Fibroblast of pulmonary artery (primary cell): ENCODE measurements at regions not wholly inside any gene's neighbourhood (a gene's known extent, or its start where the extent isn't known, plus 50 kb on each side); places are given as distances from the start of the nearest gene placed in this dataset.

Source experiments
- DNase-seq: peaks from one replicate; pipeline ENCODE4 v3.0.0-alpha.2; 2010; ENCODE audit warnings: low read depth
- H3K4me3 ChIP-seq: replicated peaks from 2 replicates; pipeline ENCODE4 v1.5.1; 2011; ENCODE audit warnings: low read depth, mild to moderate bottlenecking, control low read depth, low read length, moderate library complexity
- CTCF ChIP-seq: IDR thresholded peaks from 2 replicates; pipeline ENCODE4 v1.5.1; 2011; ENCODE audit warnings: mild to moderate bottlenecking, control low read depth, low read length, inconsistent platforms; ENCODE audit errors: missing control alignments

GRCh38 chr11:116579031-116579653, 193.6 kb downstream of the BUD13 start:
- H3K4me3 ChIP-seq = no peak overlapping the region
- no peak for DNase-seq
- TF ChIP-seq CTCF = no peak

- no peak for TF ChIP-seq CTCF
- DNase-seq = no peak
- H3K4me3 ChIP-seq = no peak overlapping the region
Observed at GRCh38 chr11:116577956-116578355, 194.8 kb downstream of the BUD13 start.

- no peak overlapping the region for H3K4me3 ChIP-seq
- no peak for TF ChIP-seq CTCF
- DNase-seq = no peak
Observed at GRCh38 chr11:116577273-116577672, 195.5 kb downstream of the BUD13 start.

- no peak for DNase-seq
- no peak for TF ChIP-seq CTCF
- no peak overlapping the region for H3K4me3 ChIP-seq
Observed at GRCh38 chr11:116576526-116576925, 196.3 kb downstream of the BUD13 start.

- TF ChIP-seq CTCF = no peak
- H3K4me3 ChIP-seq = no peak overlapping the region
- DNase-seq = no peak
Observed at GRCh38 chr11:116567721-116568242, 205.0 kb downstream of the BUD13 start.

GRCh38 chr11:116563712-116564047, 209.1 kb downstream of the BUD13 start:
- TF ChIP-seq CTCF = no peak
- no peak overlapping the region for H3K4me3 ChIP-seq
- no peak for DNase-seq
